SK-N-SH (cell line): ENCODE measurements at regions not wholly inside any gene's neighbourhood (a gene's known extent, or its start where the extent isn't known, plus 50 kb on each side); places are given as distances from the start of the nearest gene placed in this dataset.

Experiments used
- CTCF ChIA-PET: fragments of 300-600, 350-600 bp; formaldehyde crosslinking; extraction: SDS; loops from one replicate; lab custom pipeline; 2021; lab: Yijun Ruan, JAX
- POLR2A ChIA-PET: fragments of 350-600 bp; sonication (Branson Sonifier 250); formaldehyde crosslinking; extraction: SDS; loops from one replicate; lab custom pipeline; 2020; ENCODE audit warnings: antibody characterized with exemption, inconsistent platforms; lab: Yijun Ruan, JAX
- DNase-seq: peaks from one replicate; pipeline ENCODE4 v3.0.0; 2012
- H2AFZ ChIP-seq: fragments of 200-600 bp; sonication (generic); 2 replicates; pipeline ENCODE4 v1.8.1; 2016; ENCODE audit warnings: antibody characterized with exemption, mild to moderate bottlenecking, low read depth
- H3F3A ChIP-seq: fragments of 200-600 bp; sonication (generic); replicated peaks from 2 replicates; pipeline ENCODE3; 2016; ENCODE audit warnings: antibody characterized with exemption, mild to moderate bottlenecking; ENCODE audit not compliant: insufficient read depth
- H3K27ac ChIP-seq, 2 experiments: fragments of 200-500 bp in 1 of 2; fragments of 200-600 bp in 1 of 2; sonication (Bioruptor generic) in 1 of 2; sonication (generic), shearing (Covaris generic) in 1 of 2; 2 replicates each; pipeline versions ENCODE4 v1.5.1 to v1.6.1; 2014 to 2016; ENCODE audit warnings: low read depth in 2 of 2, inconsistent platforms in 1 of 2, low read length in 1 of 2, mild to moderate bottlenecking in 1 of 2, mixed read lengths in 1 of 2
- H3K27me3 ChIP-seq: fragments of 200-600 bp; sonication (generic), shearing (Covaris generic); 2 replicates; pipeline ENCODE4 v1.6.1; 2016; ENCODE audit warnings: mixed run types; ENCODE audit not compliant: insufficient read depth
- H3K36me3 ChIP-seq, 2 experiments: fragments of 200-500 bp in 1 of 2; fragments of 200-600 bp in 1 of 2; sonication (Bioruptor generic) in 1 of 2; sonication (generic) in 1 of 2; replicated peaks in 1 of 2; 2 replicates each; pipeline versions ENCODE3 to v1.5.1; 2014 to 2016; ENCODE audit warnings: low read length in 1 of 2, mild to moderate bottlenecking in 1 of 2; ENCODE audit not compliant: insufficient read depth in 2 of 2, control insufficient read depth in 1 of 2
- H3K4me1 ChIP-seq, 2 experiments: fragments of 200-500 bp in 1 of 2; fragments of 200-600 bp in 1 of 2; sonication (Bioruptor generic) in 1 of 2; sonication (generic), shearing (Covaris generic) in 1 of 2; 2 replicates each; pipeline versions ENCODE4 v1.5.1 to v1.6.1; 2014 to 2016; ENCODE audit warnings: low read depth in 1 of 2, low read length in 1 of 2, mixed run types in 1 of 2; ENCODE audit not compliant: insufficient read depth in 2 of 2, control insufficient read depth in 1 of 2
- H3K4me2 ChIP-seq: fragments of 200-600 bp; sonication (generic), shearing (Covaris generic); 2 replicates; pipeline ENCODE4 v1.6.1; 2017; ENCODE audit warnings: mixed run types
- H3K4me3 ChIP-seq, 2 experiments: fragments of 200-500 bp in 1 of 2; fragments of 200-600 bp in 1 of 2; sonication (Bioruptor generic) in 1 of 2; sonication (generic), shearing (Covaris generic) in 1 of 2; 2 replicates each; pipeline versions ENCODE4 v1.5.1 to v1.8.1; 2014 to 2016; ENCODE audit warnings: low read depth in 2 of 2, inconsistent platforms in 1 of 2, low read length in 1 of 2, mild to moderate bottlenecking in 1 of 2, mixed read lengths in 1 of 2, moderate library complexity in 1 of 2
- H3K79me2 ChIP-seq: fragments of 200-600 bp; sonication (generic); 2 replicates; pipeline ENCODE4 v1.8.1; 2017; ENCODE audit warnings: mild to moderate bottlenecking; ENCODE audit not compliant: insufficient read depth
- H3K9ac ChIP-seq: fragments of 200-600 bp; sonication (generic); 2 replicates; pipeline ENCODE4 v1.6.1; 2017; ENCODE audit warnings: mixed run types
- H3K9me2 ChIP-seq: fragments of 200-600 bp; sonication (generic); 2 replicates; pipeline ENCODE4 v1.6.1; 2017; ENCODE audit warnings: mixed run types
- H3K9me3 ChIP-seq: fragments of 200-600 bp; sonication (generic); 2 replicates; pipeline ENCODE4 v1.6.1; 2017; ENCODE audit warnings: mixed run types, mild to moderate bottlenecking, moderate library complexity
- H4K20me1 ChIP-seq: fragments of 200-600 bp; sonication (generic); 2 replicates; pipeline ENCODE4 v1.6.1; 2017; ENCODE audit warnings: mild to moderate bottlenecking, mixed run types; ENCODE audit not compliant: insufficient read depth
- CTCF ChIP-seq: fragments of 200-600 bp; sonication (generic); IDR thresholded peaks from 2 replicates; pipeline ENCODE4 v1.6.1; 2017; ENCODE audit warnings: antibody characterized with exemption, mild to moderate bottlenecking, moderate library complexity
- ELF1 ChIP-seq: IDR thresholded peaks from 2 replicates; pipeline ENCODE4 v1.4.0; 2012
- EP300 ChIP-seq, 2 experiments: IDR thresholded peaks; 2 replicates each; pipeline versions ENCODE4 v1.4.0 to v1.6.1; 2012; ENCODE audit warnings: borderline replicate concordance in 1 of 2, low read depth in 1 of 2, low read length in 1 of 2
- EZH2phosphoT487 ChIP-seq: fragments of 200-600 bp; sonication (generic); IDR thresholded peaks from 2 replicates; pipeline ENCODE4 v1.6.1; 2017; ENCODE audit warnings: low read depth, mixed run types, mild to moderate bottlenecking, antibody characterized with exemption, moderate library complexity, borderline replicate concordance
- GABPA ChIP-seq: IDR thresholded peaks from 2 replicates; pipeline ENCODE4 v1.4.0; 2012; ENCODE audit warnings: low read depth, mild to moderate bottlenecking
- MAX ChIP-seq: IDR thresholded peaks from 2 replicates; pipeline ENCODE4 v1.4.0; 2012; ENCODE audit warnings: low read depth
- NFIC ChIP-seq: IDR thresholded peaks from 2 replicates; pipeline ENCODE4 v1.4.0; 2012; ENCODE audit warnings: borderline replicate concordance
- POLR2AphosphoS5 ChIP-seq: IDR thresholded peaks from 2 replicates; pipeline ENCODE4 v1.6.1; 2012; ENCODE audit warnings: low read depth, low read length
- RCOR1 ChIP-seq: fragments of 150-350 bp; IDR thresholded peaks from 2 replicates; pipeline ENCODE4 v1.6.1; 2017; ENCODE audit warnings: antibody characterized with exemption, low read length
- RFX5 ChIP-seq: IDR thresholded peaks from 2 replicates; pipeline ENCODE4 v1.6.1; 2012; ENCODE audit warnings: mild to moderate bottlenecking, improper control_type of control experiment, low read length
- SMC3 ChIP-seq: IDR thresholded peaks from 2 replicates; pipeline ENCODE4 v1.6.1; 2012; ENCODE audit warnings: low read depth, low read length, improper control_type of control experiment
- TEAD4 ChIP-seq: IDR thresholded peaks from 2 replicates; pipeline ENCODE4 v1.4.0; 2012; ENCODE audit warnings: mild to moderate bottlenecking, borderline replicate concordance; ENCODE audit not compliant: insufficient read depth
- YY1 ChIP-seq: IDR thresholded peaks from 2 replicates; pipeline ENCODE4 v1.4.0; 2012; ENCODE audit warnings: low read depth, mild to moderate bottlenecking
- WGBS: methylation state at CpG from one replicate; pipeline ENCODE4 v1.1.6; 2017; ENCODE audit warnings: low lambda C conversion rate; 5-methylcytosine and 5-hydroxymethylcytosine counted together
- TF ChIP-seq, protein P1 (sequence below): IDR thresholded peaks from 2 replicates; pipeline ENCODE4; 2012
- TF ChIP-seq, protein P2 (sequence below): fragments of 150-350 bp; IDR thresholded peaks from 2 replicates; pipeline ENCODE4 v1.6.1; 2016; ENCODE audit warnings: mild to moderate bottlenecking, low read depth, low read length

DNA sequence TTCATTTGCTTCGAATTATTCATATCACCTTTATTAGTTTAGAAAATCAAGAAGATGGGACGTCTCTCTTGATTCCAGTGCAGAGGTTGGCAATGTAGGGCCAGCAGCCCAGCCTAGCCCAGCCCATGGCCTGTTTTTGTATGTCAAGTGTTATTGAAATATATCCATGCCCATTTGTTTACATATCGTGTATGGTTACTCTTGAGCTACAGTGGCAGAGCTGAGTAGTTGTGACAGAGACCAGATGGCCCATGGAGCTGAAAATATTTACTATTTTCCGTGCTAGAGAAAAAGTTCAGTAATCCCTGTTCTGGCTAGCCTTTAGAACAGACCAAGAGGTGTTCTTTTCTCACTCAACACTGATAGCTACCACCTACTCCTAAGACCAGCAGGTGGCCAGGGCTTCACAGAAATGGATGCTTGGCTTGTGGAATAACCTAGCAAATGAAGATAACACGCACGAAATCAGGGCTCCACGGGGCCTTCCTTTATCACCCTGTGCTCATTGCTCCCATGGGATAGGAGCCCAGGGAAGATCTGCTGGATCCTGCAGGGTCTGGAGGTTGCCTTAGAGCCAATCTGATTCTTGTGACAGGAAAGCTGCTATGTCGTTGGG is 123.2 kb upstream of the ANKFN1 start:
- Histone ChIP-seq H3K36me3 (no peaks in the 10 kb centered on the region), H4K20me1 (no peaks in the 10 kb centered on the region), H3K27ac (no peak overlapping the region), H3K4me3 (no peak overlapping the region), H3K9ac (no peak overlapping the region), H3K9me3 (no peaks in the 10 kb centered on the region), H3K79me2 (no peaks in the 10 kb centered on the region), H3F3A (no peaks in the 10 kb centered on the region), H3K27me3 (no peaks in the 10 kb centered on the region; the same call in 1 of the 2 replicates), H3K9me2 (no peaks in the 10 kb centered on the region), H2AFZ (no peak overlapping the region), H3K4me2 (no peak overlapping the region), H3K4me1 (no peaks in the 10 kb centered on the region)
- WGBS = 2% methylated on average over 8 of the region's 8 CpGs
- ChIA-PET CTCF (interaction anchor here (0.5 to 1.0 kb wide), 2 partner anchors 9 to 1256 kb away, joined by 3 to 4 read pairs; no protein-coding TSS in a partner anchor), POLR2A (no interaction called here)
- no peak for TF ChIP-seq RFX5
- TF ChIP-seq, protein P1, sequence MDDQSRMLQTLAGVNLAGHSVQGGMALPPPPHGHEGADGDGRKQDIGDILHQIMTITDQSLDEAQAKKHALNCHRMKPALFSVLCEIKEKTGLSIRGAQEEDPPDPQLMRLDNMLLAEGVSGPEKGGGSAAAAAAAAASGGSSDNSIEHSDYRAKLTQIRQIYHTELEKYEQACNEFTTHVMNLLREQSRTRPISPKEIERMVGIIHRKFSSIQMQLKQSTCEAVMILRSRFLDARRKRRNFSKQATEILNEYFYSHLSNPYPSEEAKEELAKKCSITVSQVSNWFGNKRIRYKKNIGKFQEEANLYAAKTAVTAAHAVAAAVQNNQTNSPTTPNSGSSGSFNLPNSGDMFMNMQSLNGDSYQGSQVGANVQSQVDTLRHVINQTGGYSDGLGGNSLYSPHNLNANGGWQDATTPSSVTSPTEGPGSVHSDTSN = no peak
- TF ChIP-seq CTCF = no peak
- TF ChIP-seq RCOR1 = no peak
- TF ChIP-seq, protein P2, sequence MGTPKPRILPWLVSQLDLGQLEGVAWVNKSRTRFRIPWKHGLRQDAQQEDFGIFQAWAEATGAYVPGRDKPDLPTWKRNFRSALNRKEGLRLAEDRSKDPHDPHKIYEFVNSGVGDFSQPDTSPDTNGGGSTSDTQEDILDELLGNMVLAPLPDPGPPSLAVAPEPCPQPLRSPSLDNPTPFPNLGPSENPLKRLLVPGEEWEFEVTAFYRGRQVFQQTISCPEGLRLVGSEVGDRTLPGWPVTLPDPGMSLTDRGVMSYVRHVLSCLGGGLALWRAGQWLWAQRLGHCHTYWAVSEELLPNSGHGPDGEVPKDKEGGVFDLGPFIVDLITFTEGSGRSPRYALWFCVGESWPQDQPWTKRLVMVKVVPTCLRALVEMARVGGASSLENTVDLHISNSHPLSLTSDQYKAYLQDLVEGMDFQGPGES = no peak
- no peak for TF ChIP-seq GABPA
- TF ChIP-seq TEAD4 = no peak
- no peak for TF ChIP-seq EZH2phosphoT487
- no peak for TF ChIP-seq SMC3
- no peak for DNase-seq

GRCh38 chr17:56031636-56032035 is 121.6 kb upstream of the ANKFN1 start:
- 0% methylated on average over 2 of the region's 2 CpGs for WGBS
- Histone ChIP-seq H3K4me3 (no peak overlapping the region), H4K20me1 (no peaks in the 10 kb centered on the region), H3K9me2 (no peaks in the 10 kb centered on the region), H3F3A (no peaks in the 10 kb centered on the region), H3K36me3 (no peaks in the 10 kb centered on the region), H3K79me2 (no peaks in the 10 kb centered on the region), H3K27ac (no peak overlapping the region), H3K9me3 (no peaks in the 10 kb centered on the region), H3K4me2 (no peak overlapping the region), H3K9ac (no peak overlapping the region), H3K27me3 (no peaks in the 10 kb centered on the region; the same call in 1 of the 2 replicates), H3K4me1 (no peaks in the 10 kb centered on the region), H2AFZ (no peak overlapping the region)
- TF ChIP-seq POLR2AphosphoS5 (no peak), ELF1 (no peak), MAX (no peak), CTCF (no peak), NFIC (no peak), YY1 (no peak), EP300 (IDR thresholded peaks at IDR 0.05; ENCODE audit: borderline replicate concordance in 1 of 2, low read depth in 1 of 2, low read length in 1 of 2) (no peak)
- POLR2A ChIA-PET = no interaction called here
- no peak for DNase-seq
- CTCF ChIA-PET = no interaction called here
